IMR-90 (cell line): ENCODE measurements at regions not wholly inside any gene's neighbourhood (a gene's known extent, or its start where the extent isn't known, plus 50 kb on each side); places are given as distances from the start of the nearest gene placed in this dataset.

Experiments
- ATAC-seq: fragments of 200-7000 bp; cut with Tn5 transposase; 2 replicates; pipeline ENCODE4 v1.9.1; 2020; ENCODE audit warnings: low read depth, mild to moderate bottlenecking, moderate library complexity
- BruUV-seq: library from RNA; stranded (reverse); fragments of 400-500 nt; replicated peaks from 2 replicates; lab custom pipeline; 2021; lab: Mats Ljungman, UMichigan
- CTCF ChIA-PET: fragments of 300-600 bp; formaldehyde crosslinking; extraction: SDS; loops from one replicate; lab custom pipeline; 2021; ENCODE audit warnings: antibody characterized with exemption; lab: Yijun Ruan, JAX
- POLR2A ChIA-PET: fragments of 300-600 bp; sonication (Branson Sonifier 250); formaldehyde crosslinking; loops from one replicate; lab custom pipeline; 2022; ENCODE audit warnings: antibody characterized with exemption; ENCODE audit not compliant: unreplicated experiment; lab: Charles Lee
- DNase-seq: peaks from one replicate; pipeline ENCODE4 v3.0.0; 2013
- H2AFZ ChIP-seq: replicated peaks from 2 replicates; pipeline ENCODE3; 2013; ENCODE audit warnings: low read length, mild to moderate bottlenecking; ENCODE audit not compliant: poor library complexity
- H2AK5ac ChIP-seq: 2 replicates; pipeline ENCODE4 v1.6.1; 2013; ENCODE audit warnings: low read depth, low read length, inconsistent platforms
- H2AK9ac ChIP-seq: replicated peaks from 2 replicates; pipeline ENCODE3; 2013; ENCODE audit warnings: mild to moderate bottlenecking, low read depth, low read length, moderate library complexity; ENCODE audit not compliant: poor library complexity
- H2BK120ac ChIP-seq: 2 replicates; pipeline ENCODE4 v1.6.1; 2013; ENCODE audit warnings: low read depth, low read length, inconsistent platforms
- H2BK15ac ChIP-seq: 3 replicates; pipeline ENCODE4 v1.6.1; 2013; ENCODE audit warnings: low read depth, low read length, inconsistent platforms
- H2BK20ac ChIP-seq: 2 replicates; pipeline ENCODE4 v1.6.1; 2013; ENCODE audit warnings: low read depth, mild to moderate bottlenecking, inconsistent platforms, low read length, moderate library complexity
- H2BK5ac ChIP-seq: 2 replicates; pipeline ENCODE4 v1.6.1; 2013; ENCODE audit warnings: mild to moderate bottlenecking, low read depth, low read length, inconsistent platforms; ENCODE audit not compliant: poor library complexity, severe bottlenecking
- H3K14ac ChIP-seq: replicated peaks from 2 replicates; pipeline ENCODE4 v1.6.1; 2013; ENCODE audit warnings: low read depth, low read length, inconsistent platforms
- H3K18ac ChIP-seq: 2 replicates; pipeline ENCODE4 v1.6.1; 2013; ENCODE audit warnings: low read depth, low read length, control low read depth
- H3K23ac ChIP-seq: 2 replicates; pipeline ENCODE4 v1.6.1; 2013; ENCODE audit warnings: low read depth, low read length, inconsistent platforms
- H3K27ac ChIP-seq: 2 replicates; pipeline ENCODE4 v1.5.1; 2013; ENCODE audit warnings: mild to moderate bottlenecking, control low read depth, low read length; ENCODE audit not compliant: insufficient read depth
- H3K27me3 ChIP-seq: 2 replicates; pipeline ENCODE4 v1.6.1; 2013; ENCODE audit warnings: low read length; ENCODE audit not compliant: control insufficient read depth, insufficient read depth
- H3K36me3 ChIP-seq: 2 replicates; pipeline ENCODE4 v1.6.1; 2013; ENCODE audit warnings: low read length, mixed read lengths; ENCODE audit not compliant: control insufficient read depth, insufficient read depth
- H3K4ac ChIP-seq: 2 replicates; pipeline ENCODE4 v1.6.1; 2013; ENCODE audit warnings: low read depth, low read length, inconsistent platforms
- H3K4me1 ChIP-seq: 2 replicates; pipeline ENCODE4 v1.6.1; 2013; ENCODE audit warnings: low read length, mixed read lengths; ENCODE audit not compliant: control insufficient read depth, insufficient read depth
- H3K4me2 ChIP-seq: 2 replicates; pipeline ENCODE4 v1.6.1; 2013; ENCODE audit warnings: low read depth, mild to moderate bottlenecking, control low read depth, low read length, moderate library complexity
- H3K4me3 ChIP-seq: 2 replicates; pipeline ENCODE4 v1.5.1; 2013; ENCODE audit warnings: low read depth, mild to moderate bottlenecking, control low read depth, low read length, moderate library complexity; ENCODE audit not compliant: insufficient read depth
- H3K56ac ChIP-seq: 2 replicates; pipeline ENCODE4 v1.6.1; 2013; ENCODE audit warnings: low read length, inconsistent platforms; ENCODE audit not compliant: insufficient read depth; ENCODE audit errors: extremely low read depth
- H3K79me1 ChIP-seq, 2 experiments: 2 replicates each; pipeline ENCODE4 v1.6.1; 2013; ENCODE audit warnings: low read length in 2 of 2, inconsistent platforms in 1 of 2, low read depth in 1 of 2
- H3K9ac ChIP-seq: 2 replicates; pipeline ENCODE4 v1.6.1; 2013; ENCODE audit warnings: low read depth, low read length, control low read depth
- H3K9me1 ChIP-seq: 2 replicates; pipeline ENCODE4 v1.6.1; 2013; ENCODE audit warnings: low read length, inconsistent platforms; ENCODE audit not compliant: insufficient read depth
- H3K9me3 ChIP-seq: 2 replicates; pipeline ENCODE4 v1.6.1; 2013; ENCODE audit warnings: low read length; ENCODE audit not compliant: control insufficient read depth, insufficient read depth
- H4K20me1 ChIP-seq: 2 replicates; pipeline ENCODE4 v1.6.1; 2013; ENCODE audit warnings: low read length, inconsistent platforms; ENCODE audit not compliant: insufficient read depth
- H4K5ac ChIP-seq: 2 replicates; pipeline ENCODE4 v1.6.1; 2013; ENCODE audit warnings: mild to moderate bottlenecking, low read depth, low read length, control low read depth
- H4K8ac ChIP-seq, 2 experiments: 2 replicates each; pipeline ENCODE4 v1.6.1; 2013; ENCODE audit warnings: low read depth in 2 of 2, low read length in 2 of 2, control low read depth in 1 of 2, inconsistent platforms in 1 of 2
- H4K91ac ChIP-seq: 2 replicates; pipeline ENCODE4 v1.6.1; 2013; ENCODE audit warnings: low read depth, low read length, inconsistent platforms; ENCODE audit not compliant: insufficient read depth
- BHLHE40 ChIP-seq: fragments of 150-350 bp; IDR thresholded peaks from 2 replicates; pipeline ENCODE4 v1.6.1; 2016; ENCODE audit warnings: mild to moderate bottlenecking, low read depth, low read length
- CEBPB ChIP-seq: IDR thresholded peaks from 2 replicates; pipeline ENCODE4 v1.6.1; 2012; ENCODE audit warnings: low read depth, low read length, improper control_type of control experiment
- CHD1 ChIP-seq: IDR thresholded peaks from 2 replicates; pipeline ENCODE4 v1.6.1; 2012; ENCODE audit warnings: low read depth, low read length, improper control_type of control experiment
- MAFK ChIP-seq: IDR thresholded peaks from 2 replicates; pipeline ENCODE4 v1.6.1; 2012; ENCODE audit warnings: low read depth, low read length, improper control_type of control experiment
- MAZ ChIP-seq: IDR thresholded peaks from 2 replicates; pipeline ENCODE4 v1.6.1; 2012; ENCODE audit warnings: low read depth, mild to moderate bottlenecking, low read length, improper control_type of control experiment, moderate library complexity, borderline replicate concordance
- MXI1 ChIP-seq: IDR thresholded peaks from 2 replicates; pipeline ENCODE4 v1.6.1; 2012; ENCODE audit warnings: low read depth, mild to moderate bottlenecking, low read length, moderate library complexity, borderline replicate concordance
- NFE2L2 ChIP-seq: fragments of 150-350 bp; IDR thresholded peaks from 2 replicates; pipeline ENCODE4 v1.6.1; 2016; ENCODE audit warnings: low read depth, mild to moderate bottlenecking, low read length
- POLR2A ChIP-seq: IDR thresholded peaks from 2 replicates; pipeline ENCODE4 v1.6.1; 2012; ENCODE audit warnings: mild to moderate bottlenecking, low read depth, low read length
- RAD21 ChIP-seq: IDR thresholded peaks from 2 replicates; pipeline ENCODE4 v1.6.1; 2012; ENCODE audit warnings: low read length, improper control_type of control experiment
- RFX5 ChIP-seq: IDR thresholded peaks from 2 replicates; pipeline ENCODE4 v1.8.0; 2012; ENCODE audit warnings: low read depth, mild to moderate bottlenecking, low read length, moderate library complexity
- WGBS, 2 experiments: methylation state at CpG; one replicate each; pipeline versions ENCODE4 v1.1.5 to v1.1.7; 2013; ENCODE audit warnings: missing lambda C conversion rate in 2 of 2; ENCODE audit not compliant: insufficient read length in 1 of 2; ENCODE audit errors: extremely low coverage in 2 of 2; 5-methylcytosine and 5-hydroxymethylcytosine counted together
- dilution Hi-C: fragments of 300-500 bp; cut with HindIII; formaldehyde crosslinking; loops from one replicate; pipeline ENCODE4 v1.14.3; 2018; ENCODE audit warnings: low sequenced_read_pairs; ENCODE audit not compliant: unreplicated experiment
- in situ Hi-C: fragments of 300-500 bp; cut with MboI; formaldehyde crosslinking; loops from 3 replicates; pipeline ENCODE4 v1.14.3; 2019; ENCODE audit warnings: low sequenced_read_pairs, inconsistent platforms, mixed read lengths
- intact Hi-C: fragments of 100-400 bp; cut with micrococcal nuclease; formaldehyde crosslinking; loops from 2 replicates; pipeline ENCODE4 v1.10.0; 2022
- TF ChIP-seq, protein P1 (sequence below): conservative IDR thresholded peaks from 2 replicates; pipeline ENCODE4 v1.5.1; 2012; ENCODE audit warnings: mild to moderate bottlenecking, low read depth, low read length, improper control_type of control experiment
- TF ChIP-seq, protein P2 (sequence below): fragments of 150-350 bp; IDR thresholded peaks from 2 replicates; pipeline ENCODE4 v1.6.1; 2016; ENCODE audit warnings: low read depth, mild to moderate bottlenecking, low read length, moderate library complexity, borderline replicate concordance

DNA sequence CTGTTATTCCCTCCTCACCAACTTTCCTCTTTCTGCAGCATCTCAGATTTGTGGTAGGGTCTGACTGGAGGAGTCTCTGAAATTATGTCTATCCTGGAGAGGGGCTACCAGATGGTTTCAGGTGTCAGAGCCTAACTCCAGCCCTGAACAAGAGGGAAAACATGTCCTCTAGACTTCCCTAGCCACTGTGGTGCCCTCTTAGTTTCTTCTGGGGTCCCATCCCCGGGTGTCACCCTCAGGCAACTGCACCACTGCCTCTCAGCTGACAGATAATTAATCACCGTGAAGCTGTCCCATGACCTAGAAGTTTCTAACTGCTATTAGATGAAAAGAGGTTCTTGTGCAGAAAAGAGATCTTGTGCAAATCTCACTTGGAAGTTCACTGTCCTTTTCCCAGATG, 95.1 kb upstream of the CELF4 start:
- Histone ChIP-seq H2AK5ac (no peak overlapping the region), H2BK20ac (no peak overlapping the region), H4K8ac (no peak overlapping the region), H3K56ac (no peak overlapping the region), H2BK15ac (no peak overlapping the region), H3K4me1 (no peaks in the 10 kb centered on the region), H3K14ac (no peak overlapping the region), H4K91ac (no peak overlapping the region), H3K9me1 (no peaks in the 10 kb centered on the region), H2AK9ac (no peak overlapping the region), H2AFZ (no peak overlapping the region), H2BK5ac (no peak overlapping the region), H3K23ac (no peak overlapping the region), H3K4ac (no peak overlapping the region), H3K9me3 (peaks cover 12% of the 10 kb centered on the region), H3K9ac (no peak overlapping the region), H4K5ac (no peak overlapping the region), H3K4me3 (no peak overlapping the region), H3K18ac (no peak overlapping the region), H3K79me1 (no peaks in the 10 kb centered on the region), H3K4me2 (no peak overlapping the region), H4K20me1 (no peaks in the 10 kb centered on the region), H2BK120ac (no peak overlapping the region), H3K36me3 (no peaks in the 10 kb centered on the region), H3K27me3 (no peaks in the 10 kb centered on the region), H3K27ac (no peak overlapping the region)
- in situ Hi-C loops (no loop called here), intact Hi-C loops (no loop called here), dilution Hi-C loops (no loop called here)
- no TSS peak for BruUV-seq
- WGBS, 2 experiments: no CpG with 5 or more reads among the region's 2 CpGs
- DNase-seq: no peak
- no peak for ATAC-seq
- CTCF ChIA-PET: no interaction called here
- TF ChIP-seq, protein P1, sequence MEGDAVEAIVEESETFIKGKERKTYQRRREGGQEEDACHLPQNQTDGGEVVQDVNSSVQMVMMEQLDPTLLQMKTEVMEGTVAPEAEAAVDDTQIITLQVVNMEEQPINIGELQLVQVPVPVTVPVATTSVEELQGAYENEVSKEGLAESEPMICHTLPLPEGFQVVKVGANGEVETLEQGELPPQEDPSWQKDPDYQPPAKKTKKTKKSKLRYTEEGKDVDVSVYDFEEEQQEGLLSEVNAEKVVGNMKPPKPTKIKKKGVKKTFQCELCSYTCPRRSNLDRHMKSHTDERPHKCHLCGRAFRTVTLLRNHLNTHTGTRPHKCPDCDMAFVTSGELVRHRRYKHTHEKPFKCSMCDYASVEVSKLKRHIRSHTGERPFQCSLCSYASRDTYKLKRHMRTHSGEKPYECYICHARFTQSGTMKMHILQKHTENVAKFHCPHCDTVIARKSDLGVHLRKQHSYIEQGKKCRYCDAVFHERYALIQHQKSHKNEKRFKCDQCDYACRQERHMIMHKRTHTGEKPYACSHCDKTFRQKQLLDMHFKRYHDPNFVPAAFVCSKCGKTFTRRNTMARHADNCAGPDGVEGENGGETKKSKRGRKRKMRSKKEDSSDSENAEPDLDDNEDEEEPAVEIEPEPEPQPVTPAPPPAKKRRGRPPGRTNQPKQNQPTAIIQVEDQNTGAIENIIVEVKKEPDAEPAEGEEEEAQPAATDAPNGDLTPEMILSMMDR: no peak
- TF ChIP-seq MAZ (no peak), CHD1 (no peak), NFE2L2 (no peak), BHLHE40 (no peak), RFX5 (no peak), POLR2A (no peak), MAFK (no peak), CEBPB (no peak), RAD21 (no peak), MXI1 (no peak)
- TF ChIP-seq, protein P2, sequence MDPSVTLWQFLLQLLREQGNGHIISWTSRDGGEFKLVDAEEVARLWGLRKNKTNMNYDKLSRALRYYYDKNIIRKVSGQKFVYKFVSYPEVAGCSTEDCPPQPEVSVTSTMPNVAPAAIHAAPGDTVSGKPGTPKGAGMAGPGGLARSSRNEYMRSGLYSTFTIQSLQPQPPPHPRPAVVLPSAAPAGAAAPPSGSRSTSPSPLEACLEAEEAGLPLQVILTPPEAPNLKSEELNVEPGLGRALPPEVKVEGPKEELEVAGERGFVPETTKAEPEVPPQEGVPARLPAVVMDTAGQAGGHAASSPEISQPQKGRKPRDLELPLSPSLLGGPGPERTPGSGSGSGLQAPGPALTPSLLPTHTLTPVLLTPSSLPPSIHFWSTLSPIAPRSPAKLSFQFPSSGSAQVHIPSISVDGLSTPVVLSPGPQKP: no peak
- POLR2A ChIA-PET: no interaction called here
